GM20431 (cell line): ENCODE measurements at regions not wholly inside any gene's neighbourhood (a gene's known extent, or its start where the extent isn't known, plus 50 kb on each side); places are given as distances from the start of the nearest gene placed in this dataset.
"Not testable (repeated sequence)": the region's sequence is repeated elsewhere in the genome, so short reads cannot be mapped to it uniquely, and the experiment has no call there.

ENCODE experiments used
- in situ Hi-C: fragments of 300-500 bp; cut with MseI, MboI; formaldehyde crosslinking; loops from one replicate; pipeline ENCODE4 v1.15.0; 2020; ENCODE audit warnings: low sequenced_read_pairs; ENCODE audit not compliant: unreplicated experiment

DNA sequence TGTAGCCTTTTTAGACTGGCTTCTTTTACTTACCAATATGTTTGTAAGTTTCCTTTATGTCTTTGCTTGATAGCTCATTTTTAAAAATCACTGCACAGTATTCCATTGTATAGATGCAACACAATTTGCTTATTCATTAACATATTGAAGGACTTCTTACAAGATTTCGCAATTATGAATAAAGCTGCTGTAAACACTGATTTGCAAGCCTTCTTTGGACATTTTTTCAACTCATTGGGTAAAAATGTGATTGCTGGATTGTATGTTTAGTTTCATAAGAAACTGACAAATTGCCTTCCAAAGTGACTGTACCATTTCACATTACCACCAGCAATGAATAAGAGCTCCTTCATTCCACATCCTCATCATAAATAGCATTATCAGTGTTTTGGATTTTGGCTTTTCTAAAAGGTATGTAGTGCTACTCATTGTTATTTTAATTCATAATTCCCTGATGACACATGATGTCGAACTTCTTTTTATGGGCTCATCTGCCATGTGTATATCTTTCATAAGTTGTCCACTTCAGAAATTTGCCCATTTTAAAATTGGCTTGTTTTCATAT, 80.7 kb downstream of the TFAP2B start:
- in situ Hi-C loops = no loop called here

DNA sequence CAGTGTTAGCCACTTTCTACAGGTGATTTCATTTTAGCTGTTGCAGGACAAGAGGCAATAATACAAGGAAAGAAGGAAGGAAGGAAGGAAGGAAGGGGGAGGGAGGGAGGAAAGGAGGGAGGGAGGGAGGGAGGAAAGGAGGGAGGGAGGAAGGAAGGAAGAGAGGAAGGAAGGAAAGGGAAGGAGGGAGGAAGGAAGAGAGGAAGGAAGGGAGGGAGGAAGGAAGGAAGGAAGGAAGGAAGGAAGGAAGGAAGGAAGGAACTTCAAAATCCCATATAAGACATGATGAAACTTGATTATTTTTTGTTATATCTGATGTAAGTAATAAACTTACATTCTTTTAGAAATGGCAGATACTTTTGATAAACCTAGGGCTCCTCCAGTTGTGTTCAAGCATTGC, 83.6 kb downstream of the TFAP2B start:
- in situ Hi-C loops = no loop called here

DNA sequence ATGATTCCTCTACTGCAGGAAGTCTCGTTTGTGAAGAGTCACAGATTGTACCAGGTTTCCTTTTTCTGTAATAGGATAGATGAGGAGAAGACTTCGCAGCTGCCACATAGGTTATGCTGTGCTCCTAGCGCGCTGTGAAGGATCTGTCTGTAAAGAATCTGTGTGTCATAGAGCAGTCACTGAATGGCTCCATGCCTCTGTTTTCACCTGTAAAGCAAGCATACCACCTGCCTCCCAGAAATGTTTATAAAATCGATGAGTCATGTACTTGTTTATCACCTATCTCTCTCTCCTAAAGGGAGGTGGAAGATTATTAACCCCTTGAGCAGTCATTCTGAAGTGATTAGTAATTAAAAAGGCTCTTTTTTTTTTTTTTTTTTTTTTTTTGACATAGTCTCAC, 86.6 kb downstream of the TFAP2B start:
- in situ Hi-C loops = no loop called here

DNA sequence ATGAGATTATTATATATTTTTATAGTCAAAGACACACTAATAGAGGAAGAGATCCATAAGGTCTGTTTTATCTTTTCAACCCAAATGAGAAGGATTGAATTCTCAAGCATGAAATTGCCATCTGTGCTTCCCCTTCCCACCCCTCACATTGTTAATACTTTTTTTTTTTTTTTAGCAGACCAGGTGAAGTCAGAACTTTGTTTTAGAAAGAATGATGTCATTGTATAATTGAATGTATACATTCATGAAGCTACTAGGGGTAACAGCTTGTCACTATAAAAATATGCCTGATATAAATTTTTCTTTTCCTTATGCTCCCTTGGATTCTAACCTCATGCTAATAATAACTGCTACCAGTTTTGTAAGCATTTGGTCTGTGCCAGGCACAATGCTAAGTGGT, 88.9 kb downstream of the TFAP2B start:
- in situ Hi-C loops = no loop called here

DNA sequence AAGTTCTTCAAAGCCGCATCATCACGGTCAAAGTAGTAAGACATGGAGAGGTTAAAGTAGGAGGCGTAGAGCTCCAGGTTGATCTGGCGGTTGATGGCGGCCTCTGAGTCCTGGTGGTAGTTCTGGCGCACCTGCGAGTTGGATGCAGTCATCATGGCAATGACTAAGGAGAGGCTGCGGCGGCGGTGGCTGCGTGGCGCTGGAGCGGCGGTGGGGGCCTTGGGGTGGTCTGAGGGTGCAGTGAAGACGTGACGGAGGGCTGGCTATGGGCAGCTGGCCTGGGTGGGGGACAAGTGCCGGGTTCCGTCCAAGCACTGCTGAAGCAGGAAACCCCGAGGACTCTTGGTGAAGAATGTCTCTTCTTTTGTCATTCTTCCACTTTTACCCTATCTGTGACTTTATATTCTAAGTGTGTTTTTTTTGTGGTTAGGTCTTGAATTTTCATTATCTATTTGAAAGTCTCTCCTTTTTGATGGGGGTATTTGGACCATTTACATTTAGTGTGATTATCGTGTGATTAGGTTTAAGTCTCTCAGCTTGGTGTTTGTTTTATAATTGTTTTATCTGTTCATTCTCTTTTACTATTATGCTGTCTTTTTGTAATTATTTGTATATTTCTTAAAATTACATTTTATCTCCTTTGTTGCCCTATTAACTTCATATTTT, 94.6 kb downstream of the TFAP2B start:
- in situ Hi-C loops = no loop called here

DNA sequence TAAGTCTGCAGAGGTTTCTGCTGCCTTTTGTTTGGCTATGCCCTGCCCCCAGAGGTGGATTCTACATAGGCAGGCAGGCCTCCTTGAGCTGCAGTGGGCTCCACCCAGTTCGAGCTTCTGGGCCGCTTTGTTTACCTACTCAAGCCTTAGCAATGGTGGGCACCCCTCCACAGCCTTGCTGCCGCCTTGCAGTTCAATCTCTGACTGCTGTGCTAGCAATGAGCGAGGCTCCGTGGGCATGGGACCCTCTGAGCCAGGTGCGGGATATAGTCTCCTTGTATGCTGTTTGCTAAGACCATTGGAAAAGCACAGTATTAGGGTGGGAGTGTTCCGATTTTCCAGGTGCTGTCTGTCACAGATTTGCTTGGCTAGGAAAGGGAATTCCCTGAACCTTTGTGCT, 102.7 kb downstream of the TFAP2B start:
- in situ Hi-C loops = not testable (repeated sequence)

DNA sequence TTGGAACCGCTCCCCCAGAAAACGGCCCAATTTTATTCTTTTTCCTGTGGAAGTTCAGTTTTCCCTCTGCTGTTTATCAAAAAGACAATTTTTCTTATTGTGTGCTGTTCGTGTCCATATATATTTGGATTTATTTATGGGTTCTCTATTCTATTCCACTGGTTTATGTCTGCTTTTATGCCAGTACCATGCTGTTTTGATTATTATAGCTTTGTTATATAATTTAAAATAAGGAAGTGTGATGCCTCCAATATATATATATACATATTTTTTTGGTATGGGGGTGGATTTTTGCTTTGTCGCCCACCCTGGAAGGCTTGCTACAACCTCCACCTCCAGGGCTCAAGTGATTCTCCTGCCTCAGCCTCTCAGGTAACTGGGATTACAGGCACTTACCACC, 103.3 kb downstream of the TFAP2B start:
- in situ Hi-C loops = no loop called here

DNA sequence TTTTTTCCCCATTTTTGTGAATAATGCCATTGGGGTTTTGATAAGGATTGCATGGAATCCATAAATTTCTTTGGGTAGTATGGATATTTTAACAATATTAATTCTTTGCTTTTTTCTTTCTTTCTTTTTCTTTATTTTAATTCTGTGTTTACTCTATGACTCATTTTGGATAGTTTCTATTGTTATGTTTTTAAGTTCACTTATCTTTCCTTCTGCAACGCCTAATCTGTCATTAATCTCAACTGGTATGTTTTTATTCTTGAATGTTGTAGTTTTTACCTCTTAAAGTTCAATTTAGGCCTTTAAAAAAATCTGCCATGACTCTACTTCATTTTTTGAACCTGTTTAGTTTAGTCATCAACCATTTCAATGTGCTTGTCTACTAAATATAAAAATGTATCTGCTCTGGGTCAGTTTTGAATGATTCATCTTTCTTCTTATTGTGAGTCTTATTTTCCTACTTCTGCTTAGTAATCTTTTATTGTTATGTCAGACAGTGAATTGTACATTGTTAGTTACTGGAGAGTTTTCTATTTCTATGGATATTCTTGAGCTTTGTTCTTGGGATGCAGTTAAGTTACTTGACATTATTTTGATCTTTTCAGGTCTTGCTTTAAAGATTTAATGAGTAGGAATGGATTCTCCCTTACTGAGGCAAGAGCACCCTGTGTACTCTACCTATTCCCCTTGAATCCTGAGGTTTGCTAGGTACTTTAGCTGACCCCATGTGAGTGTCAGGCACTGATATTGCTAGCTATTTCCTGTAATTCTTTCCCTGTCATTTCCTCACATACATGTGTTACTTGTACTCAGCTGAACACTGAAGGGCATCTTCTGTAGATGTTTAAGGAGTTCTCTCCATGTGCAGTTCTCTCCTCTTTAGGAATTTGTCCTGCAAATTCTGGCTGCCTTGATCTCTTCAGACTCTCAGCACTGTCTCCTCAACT, 104.2 kb downstream of the TFAP2B start:
- in situ Hi-C loops = no loop called here

DNA sequence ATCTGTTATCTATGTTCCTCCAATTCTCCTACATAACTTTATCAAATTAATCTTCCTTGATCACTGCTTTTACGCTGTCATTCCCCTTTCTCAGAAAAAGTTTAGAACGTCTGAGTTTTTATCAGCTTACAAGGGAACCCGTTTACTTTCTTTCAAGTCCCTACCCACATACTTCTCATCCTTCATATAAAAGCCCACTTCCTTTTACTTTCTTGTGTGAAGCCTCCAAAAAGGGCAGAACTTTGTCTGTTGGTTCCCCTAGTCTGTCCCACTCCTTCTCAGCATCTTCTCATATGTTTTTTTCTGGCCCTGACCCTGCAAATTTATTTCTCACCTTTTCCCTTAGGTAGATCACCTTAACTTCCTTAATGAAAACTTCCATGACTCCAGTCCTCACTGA, 106.1 kb downstream of the TFAP2B start:
- in situ Hi-C loops = no loop called here

DNA sequence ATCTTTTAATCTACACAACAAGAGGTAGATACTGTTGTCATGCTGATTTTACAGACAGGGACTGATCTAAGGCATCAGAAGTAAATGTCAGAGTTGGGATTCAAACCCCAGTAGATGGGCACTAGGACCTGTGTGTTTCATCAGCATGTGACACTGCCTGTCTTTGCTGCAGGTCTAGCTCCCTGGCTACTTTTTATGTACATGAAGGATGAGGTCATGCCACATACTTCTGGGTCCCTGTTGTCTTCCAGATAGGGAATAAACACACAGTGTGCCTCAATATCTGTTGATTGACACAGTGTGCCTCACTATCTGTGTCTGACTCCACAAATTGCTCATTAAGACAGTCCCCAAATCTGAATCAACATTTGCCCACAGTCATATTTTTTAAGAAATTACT, 106.9 kb downstream of the TFAP2B start:
- in situ Hi-C loops = no loop called here

DNA sequence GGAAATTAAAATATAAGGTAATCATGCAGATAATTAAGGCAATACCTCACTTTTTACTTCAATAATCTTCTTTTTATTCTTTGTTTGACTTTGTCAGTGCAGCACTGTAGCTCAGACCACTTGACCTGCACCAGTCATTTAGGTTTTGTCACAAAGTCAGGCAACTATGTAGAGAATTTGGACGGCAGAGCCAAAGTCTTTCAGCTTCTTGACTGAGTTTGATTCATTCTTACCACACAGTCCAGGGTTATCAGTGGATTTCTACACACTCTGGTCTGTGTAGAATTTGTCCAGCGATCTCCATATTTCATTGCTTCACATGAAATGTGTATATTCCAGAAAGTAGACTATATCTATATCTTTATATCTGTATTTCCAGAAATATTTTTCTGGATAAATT, 107.3 kb downstream of the TFAP2B start:
- in situ Hi-C loops = no loop called here

DNA sequence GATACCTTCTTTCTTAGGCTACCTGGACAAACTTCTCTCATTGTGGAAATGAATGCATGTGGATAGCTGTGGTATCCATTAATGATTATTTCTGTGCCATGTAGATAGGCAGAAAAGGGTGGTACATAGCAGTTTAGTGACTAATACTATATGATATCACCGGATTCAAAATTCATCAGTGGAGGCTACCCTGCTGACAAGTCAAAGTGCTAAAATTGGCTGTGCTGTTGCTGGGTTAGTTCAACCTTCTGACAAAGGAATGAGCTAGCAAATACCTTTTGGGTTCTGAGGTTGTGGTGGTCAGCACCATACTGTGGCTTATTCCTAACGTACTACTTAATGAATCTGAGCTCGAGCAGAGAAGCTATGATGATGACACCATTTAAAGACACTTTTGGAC, 109.1 kb downstream of the TFAP2B start:
- in situ Hi-C loops = no loop called here

DNA sequence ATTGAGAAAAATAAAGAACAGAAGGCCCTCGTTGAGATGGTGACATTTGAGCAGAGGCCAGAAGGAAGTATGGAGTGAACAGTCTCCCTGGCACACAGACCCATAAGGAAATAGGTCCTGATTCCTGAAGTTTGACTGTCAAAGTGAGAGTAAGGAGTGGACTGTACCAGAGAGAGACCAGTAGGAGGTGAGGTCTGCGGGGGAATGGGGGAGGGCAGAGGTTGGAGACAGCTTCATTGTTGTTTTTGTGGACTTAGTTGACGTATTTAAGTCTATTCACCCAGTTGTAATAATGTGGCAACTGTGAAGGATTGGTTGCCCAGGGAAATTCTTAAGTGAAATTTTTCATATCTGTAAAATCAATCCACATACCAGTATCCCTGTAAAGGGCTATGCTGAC, 110.7 kb downstream of the TFAP2B start:
- in situ Hi-C loops = no loop called here

DNA sequence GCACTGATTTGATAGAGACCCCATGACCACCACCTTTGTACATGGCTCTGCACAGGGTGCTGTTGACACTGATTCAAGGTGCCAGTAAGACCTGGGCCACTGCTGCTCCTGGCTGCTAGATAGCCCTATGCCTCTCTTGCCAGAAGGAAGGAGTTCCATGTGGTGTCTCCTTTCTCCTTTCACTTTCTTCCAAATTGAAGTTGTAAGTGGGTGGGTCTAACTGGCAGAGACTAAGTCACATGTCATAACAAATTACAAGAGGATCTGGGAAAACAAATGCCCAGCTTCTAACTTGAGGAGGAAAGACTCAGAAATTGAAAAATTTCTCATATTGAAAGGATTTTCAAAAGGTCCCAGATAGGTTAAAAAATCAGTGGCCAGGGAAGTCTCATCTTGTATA, 116.8 kb downstream of the TFAP2B start:
- in situ Hi-C loops = no loop called here

DNA sequence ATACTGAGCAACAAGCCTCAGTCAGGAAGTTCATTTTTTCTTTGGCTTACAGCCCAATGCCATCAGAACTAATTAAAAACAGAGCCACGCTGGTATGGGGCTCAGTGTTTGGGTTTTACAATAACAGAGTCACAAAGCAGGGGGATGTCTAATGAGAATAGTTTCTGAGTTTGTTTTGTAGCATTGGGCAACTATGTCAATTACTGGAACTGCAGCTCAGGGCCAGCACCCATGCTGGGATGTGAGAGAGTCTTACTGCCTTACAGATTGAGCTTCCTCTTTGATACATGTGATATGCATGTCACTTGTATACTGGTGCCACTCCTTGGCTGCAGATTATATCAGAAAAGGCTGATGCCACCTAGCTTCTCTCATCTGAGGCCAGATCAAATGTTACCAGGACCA, 117.6 kb downstream of the TFAP2B start:
- in situ Hi-C loops = no loop called here

DNA sequence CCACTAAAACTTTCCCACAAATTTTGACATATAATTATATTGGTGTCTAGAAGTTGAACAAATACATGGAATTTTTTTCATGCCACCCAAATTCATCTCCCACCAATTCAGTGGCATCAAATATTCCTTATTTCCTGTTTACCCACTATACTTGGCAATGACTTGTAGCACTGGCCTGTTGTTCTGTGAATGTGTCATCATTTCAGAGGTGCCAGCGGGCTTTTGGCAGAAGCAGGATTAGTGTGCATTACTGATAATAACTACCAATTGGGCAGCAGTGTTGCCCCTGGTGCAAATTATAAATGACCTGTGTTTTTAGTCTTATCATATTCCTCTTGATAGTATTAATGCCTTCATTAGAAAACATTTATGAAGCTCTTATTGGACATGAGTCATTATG, 121.3 kb downstream of the TFAP2B start:
- in situ Hi-C loops = no loop called here

DNA sequence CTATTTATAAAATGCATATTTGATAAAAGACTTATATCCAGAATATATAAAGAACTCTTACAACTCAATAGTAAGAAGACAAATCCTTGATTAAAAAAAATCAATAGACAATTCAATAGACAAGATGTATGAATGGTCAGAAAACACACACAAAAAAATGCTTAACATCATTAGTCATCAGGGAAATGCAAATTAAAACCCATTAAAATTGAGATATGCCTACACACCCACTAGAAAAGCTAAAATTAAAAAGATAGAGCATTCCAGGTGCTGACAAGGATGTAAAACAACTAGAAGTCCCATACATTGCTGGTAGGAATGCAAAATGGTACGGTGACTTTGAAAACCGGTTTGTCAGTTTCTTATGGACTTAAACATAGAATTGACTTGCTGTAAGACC, 127.1 kb downstream of the TFAP2B start:
- in situ Hi-C loops = no loop called here

DNA sequence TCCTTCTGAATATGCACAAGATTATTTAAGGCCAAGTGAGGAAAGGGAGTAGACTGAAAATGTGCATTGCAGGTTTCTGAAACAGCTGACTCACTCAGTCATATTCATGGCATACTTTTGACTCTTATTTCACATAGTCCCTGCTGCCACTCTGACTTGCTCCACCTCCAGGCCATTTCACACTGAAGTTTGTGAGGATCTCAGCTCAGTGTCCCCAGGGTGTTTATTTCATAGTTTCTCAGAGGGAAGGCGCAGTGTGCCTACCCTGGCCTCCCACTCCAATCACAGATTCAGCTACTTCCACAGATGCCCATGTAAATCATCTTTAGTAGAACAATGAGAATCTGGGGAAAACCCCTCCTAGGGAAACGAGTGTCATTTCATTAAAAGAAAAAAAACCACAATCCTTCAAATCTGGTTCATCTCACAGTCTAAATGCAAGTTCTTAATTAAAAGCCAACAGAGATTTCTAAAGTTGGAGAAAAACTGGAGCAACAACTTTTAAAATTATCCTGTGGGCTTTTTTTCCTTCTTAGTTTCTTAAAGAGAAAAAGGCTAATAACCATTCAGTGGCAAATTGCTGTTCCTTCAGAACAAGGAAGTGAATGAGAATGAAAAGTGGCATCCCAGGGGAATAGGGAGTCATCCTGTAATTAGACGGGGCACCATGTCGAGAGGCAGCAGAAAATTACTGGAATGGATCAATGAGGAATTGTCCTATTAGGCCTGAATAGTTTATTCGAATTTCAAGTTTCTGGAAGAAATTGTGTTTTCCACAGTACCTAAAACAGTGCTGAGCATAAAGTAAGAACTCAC, 133.6 kb downstream of the TFAP2B start:
- in situ Hi-C loops = no loop called here

DNA sequence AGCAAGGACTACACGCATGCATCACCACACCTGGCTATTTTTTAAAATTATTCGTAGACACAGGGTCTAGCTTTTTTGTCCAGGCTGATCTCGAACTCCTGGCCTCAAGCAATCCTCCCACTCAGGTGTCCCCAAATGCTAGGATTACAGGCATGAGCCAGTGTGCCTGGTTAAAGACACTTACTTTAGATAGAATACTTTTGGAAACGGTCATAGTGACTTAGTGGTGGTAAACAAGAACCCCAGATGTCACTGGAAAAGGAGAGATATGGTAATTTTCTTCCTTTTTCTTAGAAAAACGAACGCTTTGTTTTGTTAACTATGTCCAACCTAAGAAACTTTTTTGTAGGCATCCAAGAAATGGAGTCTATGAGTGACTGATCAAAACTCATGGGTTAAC, 137.3 kb downstream of the TFAP2B start:
- in situ Hi-C loops = no loop called here

DNA sequence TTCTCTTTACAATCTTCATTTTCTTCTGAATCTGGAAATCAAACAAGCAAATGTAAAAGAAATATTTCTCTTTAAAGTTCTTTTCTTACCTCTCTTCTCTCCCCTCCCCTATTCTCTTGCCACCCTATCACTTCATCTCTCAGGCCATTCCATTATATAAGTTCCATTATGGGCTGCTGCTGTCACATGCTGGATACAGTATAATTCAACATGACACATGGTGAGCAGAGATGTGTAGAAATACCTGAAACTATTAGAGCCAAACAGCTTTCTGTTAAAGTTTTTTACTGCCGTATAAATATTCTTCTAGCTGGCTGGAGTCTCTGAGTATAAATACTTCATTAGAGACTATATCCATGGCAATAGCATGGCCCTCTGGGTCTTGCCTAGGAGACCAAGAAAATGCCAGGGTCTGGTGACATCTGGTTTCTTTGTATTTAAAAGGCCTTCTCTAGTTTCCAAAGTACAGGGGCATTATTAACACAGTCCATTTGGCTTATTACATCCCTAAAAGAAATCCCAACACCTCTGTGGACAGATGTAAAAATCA, 139.6 kb downstream of the TFAP2B start:
- in situ Hi-C loops = no loop called here
